ENCODE measurements at regions not wholly inside any gene's neighbourhood (a gene's known extent, or its start where the extent isn't known, plus 50 kb on each side); places are given as distances from the start of the nearest gene placed in this dataset.

GRCh38 chr1:168782559-168783116 is 53.6 kb upstream of the DPT start:
- 57 to 70% methylated on average over 3 of the region's 3 CpGs for WGBS, 2 donors
- no peak for DNase-seq (ENCODE audit: low spot score in 2 of 2)
- TF ChIP-seq CTCF (IDR thresholded peaks at IDR 0.05) = no peak
- TF ChIP-seq POLR2A (IDR thresholded peaks at IDR 0.05) = no peak
- no peak overlapping the region for H3K4me3 ChIP-seq (ENCODE audit: low read depth, poor library complexity, severe bottlenecking)
- intact Hi-C loops (cut with DNase I; ENCODE audit: low total_unique reads) = no loop called here

GRCh38 chr1:168783458-168784210 is 54.6 kb upstream of the DPT start:
- peak in 1 of 2 donors; percentile 32 for DNase-seq (ENCODE audit: low spot score in 2 of 2)
- intact Hi-C loops (cut with DNase I; ENCODE audit: low total_unique reads) = no loop called here
- H3K4me3 ChIP-seq (ENCODE audit: low read depth, poor library complexity, severe bottlenecking) = no peak overlapping the region
- 45% methylated on average over 4 of the region's 4 CpGs for WGBS, 2 donors
- no peak for TF ChIP-seq CTCF (IDR thresholded peaks at IDR 0.05)
- TF ChIP-seq POLR2A (IDR thresholded peaks at IDR 0.05) = no peak

- WGBS, 2 donors = 67 to 72% methylated on average over 4 of the region's 4 CpGs
- TF ChIP-seq CTCF (IDR thresholded peaks at IDR 0.05) = no peak
- intact Hi-C loops (cut with DNase I; ENCODE audit: low total_unique reads) = no loop called here
- DNase-seq (ENCODE audit: low spot score in 2 of 2) = no peak
- no peak overlapping the region for H3K4me3 ChIP-seq (ENCODE audit: low read depth, poor library complexity, severe bottlenecking)
Measured at GRCh38 chr1:168786476-168787330, 57.7 kb upstream of the DPT start.

- DNase-seq (ENCODE audit: low spot score in 2 of 2) = no peak
- 85 to 89% methylated on average over 1 of the region's 1 CpG for WGBS, 2 donors
- TF ChIP-seq CTCF (IDR thresholded peaks at IDR 0.05) (no peak), POLR2A (IDR thresholded peaks at IDR 0.05) (no peak)
- H3K4me3 ChIP-seq (ENCODE audit: low read depth, poor library complexity, severe bottlenecking) = no peak overlapping the region
- intact Hi-C loops (cut with DNase I; ENCODE audit: low total_unique reads) = no loop called here
Measured at GRCh38 chr1:168788258-168788657, 59.3 kb upstream of the DPT start.

- WGBS, 2 donors = 70 to 72% methylated on average over 2 of the region's 2 CpGs
- TF ChIP-seq POLR2A (IDR thresholded peaks at IDR 0.05) (no peak), CTCF (IDR thresholded peaks at IDR 0.05) (no peak)
- intact Hi-C loops (cut with DNase I; ENCODE audit: low total_unique reads) = no loop called here
- no peak for DNase-seq (ENCODE audit: low spot score in 2 of 2)
- no peak overlapping the region for H3K4me3 ChIP-seq (ENCODE audit: low read depth, poor library complexity, severe bottlenecking)
Measured at GRCh38 chr1:168789501-168789900, 60.5 kb upstream of the DPT start.
